ENCODE measurements at regions not wholly inside any gene's neighbourhood (a gene's known extent, or its start where the extent isn't known, plus 50 kb on each side); places are given as distances from the start of the nearest gene placed in this dataset.

GRCh38 chr4:181611033-181611711 lies 632.0 kb upstream of the TENM3 start:
- intact Hi-C loops (cut with DNase I), result no loop called here

GRCh38 chr4:181611946-181612600 lies 631.1 kb upstream of the TENM3 start:
- intact Hi-C loops (cut with DNase I), result no loop called here
- no peak for DNase-seq (ENCODE audit: low spot score)

More at GRCh38 chr4:181611033-181611711, 632.0 kb upstream of the TENM3 start:
- DNase-seq (ENCODE audit: low spot score), result no peak

GRCh38 chr4:181613200-181613599 lies 630.0 kb upstream of the TENM3 start:
- intact Hi-C loops (cut with DNase I), result no loop called here
- no peak for DNase-seq (ENCODE audit: low spot score)

DNA sequence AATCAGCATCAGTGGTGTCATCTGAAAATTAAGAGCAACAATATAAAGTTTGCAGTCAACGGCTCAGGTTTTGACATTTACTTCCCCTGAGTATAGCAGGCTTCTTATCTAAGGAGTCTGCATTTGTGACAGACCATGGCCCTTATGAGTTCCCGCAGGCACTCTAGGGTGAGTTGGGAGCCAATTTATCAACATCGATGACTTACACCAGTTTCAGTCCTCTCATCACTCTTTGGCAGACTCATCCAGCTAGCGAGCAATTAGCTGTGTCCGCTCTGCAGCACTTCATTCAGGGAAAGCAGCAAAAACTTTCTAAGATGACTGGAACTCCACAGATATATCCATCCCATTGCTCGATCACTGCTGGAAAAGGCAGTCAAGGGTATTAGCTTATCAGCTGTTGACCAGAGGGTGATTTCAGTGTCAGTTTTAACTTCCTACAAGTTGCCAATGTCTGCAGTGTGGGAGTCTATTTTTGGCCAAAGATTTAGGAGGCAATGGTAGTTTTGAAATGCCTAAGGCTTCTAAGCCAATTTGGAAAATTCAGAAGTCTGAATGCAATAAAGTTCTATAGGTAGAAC lies 625.1 kb upstream of the TENM3 start:
- no peak for DNase-seq (ENCODE audit: low spot score)
- intact Hi-C loops (cut with DNase I), result no loop called here

GRCh38 chr4:181618896-181619295 lies 624.3 kb upstream of the TENM3 start:
- DNase-seq (ENCODE audit: low spot score), result no peak
- intact Hi-C loops (cut with DNase I), result no loop called here

- intact Hi-C loops (cut with DNase I), result no loop called here
- DNase-seq (ENCODE audit: low spot score), result no peak
These were observed 623.6 kb upstream of the TENM3 start for GRCh38 chr4:181619651-181620050.

- no peak for DNase-seq (ENCODE audit: low spot score)
- intact Hi-C loops (cut with DNase I), result no loop called here
These were observed 605.8 kb upstream of the TENM3 start for GRCh38 chr4:181637186-181638105.

GRCh38 chr4:181643466-181643865 lies 599.7 kb upstream of the TENM3 start:
- intact Hi-C loops (cut with DNase I), result no loop called here
- no peak for DNase-seq (ENCODE audit: low spot score)

DNA sequence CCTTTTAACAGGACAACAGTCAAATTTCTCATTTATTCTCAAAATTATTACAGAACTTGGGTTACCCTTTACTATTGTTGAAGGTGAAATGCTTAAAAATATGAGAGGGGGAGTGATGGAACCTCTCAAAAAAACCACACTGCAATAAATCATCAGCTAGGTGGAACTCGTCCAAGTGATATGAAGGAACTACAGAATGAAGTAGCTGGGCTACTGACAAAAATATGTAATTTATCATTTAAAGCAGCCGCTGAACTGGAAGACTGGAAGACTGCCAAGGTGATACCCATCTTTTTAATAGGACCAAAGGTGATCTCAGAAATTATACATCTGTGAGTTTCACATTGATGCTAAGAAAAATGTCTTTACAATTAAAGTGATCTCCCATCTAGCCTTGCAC lies 597.7 kb upstream of the TENM3 start:
- intact Hi-C loops (cut with DNase I), result no loop called here
- no peak for DNase-seq (ENCODE audit: low spot score)

DNA sequence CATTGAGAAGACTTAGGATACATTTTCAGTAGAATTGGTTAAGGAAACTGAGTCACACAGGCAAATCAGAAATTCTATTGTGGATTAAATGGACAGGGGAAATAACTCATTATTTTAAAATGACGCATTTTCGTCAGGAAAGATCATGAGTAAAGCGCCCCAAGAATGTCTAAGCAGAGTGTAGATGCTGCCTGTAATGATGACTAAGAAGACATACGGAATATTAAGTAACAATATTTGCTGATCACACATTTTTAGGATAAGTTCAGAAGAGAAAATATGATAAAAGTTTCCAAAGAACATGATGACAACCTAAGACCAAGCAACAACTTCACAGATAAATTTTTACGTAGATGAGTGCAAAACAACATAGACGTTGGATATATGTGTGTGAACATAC lies 596.3 kb upstream of the TENM3 start:
- intact Hi-C loops (cut with DNase I), result no loop called here
- DNase-seq (ENCODE audit: low spot score), result no peak

- DNase-seq (ENCODE audit: low spot score), result no peak
- intact Hi-C loops (cut with DNase I), result no loop called here
These were observed 595.6 kb upstream of the TENM3 start for GRCh38 chr4:181647396-181648147.

DNA sequence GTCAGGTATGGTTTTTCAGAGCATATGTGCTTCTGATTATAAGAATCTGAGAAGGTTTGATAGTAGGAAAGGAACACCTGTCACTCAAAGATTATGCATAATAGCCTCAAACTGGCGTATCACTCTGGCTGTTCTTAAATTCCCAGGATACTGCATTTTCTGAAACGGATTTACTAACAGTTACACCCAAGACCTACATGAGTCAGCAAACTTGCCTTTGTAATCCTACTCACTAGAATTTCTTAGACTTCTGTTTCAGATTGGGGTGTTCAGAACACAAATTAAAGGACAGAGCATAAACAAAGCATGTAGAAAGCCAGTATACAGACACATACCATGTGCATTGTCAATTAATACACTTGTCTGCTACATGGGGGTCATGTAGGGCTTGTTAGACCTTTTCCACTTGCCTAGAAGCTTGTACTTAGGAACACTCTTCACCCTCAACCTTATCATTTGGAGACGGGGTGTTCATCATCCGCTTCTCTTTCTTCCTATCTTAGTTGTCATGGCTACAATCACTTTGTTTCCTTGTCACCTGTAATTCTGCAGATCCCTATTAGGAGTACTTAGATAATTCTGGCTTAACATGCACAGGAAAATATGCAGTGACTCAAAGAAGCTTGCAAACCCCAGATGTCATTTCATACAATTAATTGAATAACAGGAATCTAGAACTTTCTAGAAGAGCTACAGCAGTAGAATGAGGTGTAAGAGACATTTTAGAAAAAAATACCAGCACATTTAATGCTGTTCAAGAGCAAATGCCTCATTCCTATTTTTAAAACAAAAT lies 593.0 kb upstream of the TENM3 start:
- DNase-seq (ENCODE audit: low spot score), result no peak
- intact Hi-C loops (cut with DNase I), result no loop called here

DNA sequence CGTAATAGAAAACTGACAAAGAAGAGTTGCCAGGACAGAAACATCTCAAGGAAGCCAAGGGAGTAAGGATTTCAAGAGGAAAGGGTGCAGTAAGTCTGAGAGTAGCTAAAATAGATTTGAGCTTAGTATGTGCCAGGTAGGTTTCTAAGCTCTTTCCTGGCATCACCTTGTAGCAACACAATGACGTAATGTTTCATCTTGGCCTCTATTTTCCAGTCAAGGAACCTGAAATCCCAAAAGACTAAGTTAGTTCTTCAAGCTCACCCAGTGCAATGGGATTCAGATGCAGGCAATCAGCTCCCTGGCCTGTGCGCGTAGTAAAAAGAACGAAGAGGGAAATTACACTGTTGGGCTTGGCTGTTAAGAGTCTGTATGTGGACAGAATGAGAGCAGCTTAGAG lies 586.5 kb upstream of the TENM3 start:
- intact Hi-C loops (cut with DNase I), result no loop called here
- DNase-seq (ENCODE audit: low spot score), result no peak

DNA sequence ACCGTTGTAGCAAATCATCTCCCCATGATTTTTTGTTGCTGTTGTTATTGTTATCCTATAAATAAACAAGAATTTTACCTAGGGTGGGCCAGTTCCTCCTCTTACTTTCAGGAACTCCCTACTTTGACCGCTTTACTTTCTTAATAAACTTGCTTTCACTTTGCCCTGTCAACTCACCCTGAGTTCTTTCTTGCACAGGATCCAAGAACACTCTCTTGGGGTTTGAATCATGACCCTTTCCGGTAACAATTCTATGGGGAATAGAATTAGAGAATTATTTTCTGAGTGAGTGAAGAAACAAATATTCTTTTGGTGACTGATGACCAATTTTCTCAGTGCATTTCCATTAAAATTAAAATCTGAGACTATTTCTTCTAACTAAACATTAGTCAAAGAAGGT lies 584.0 kb upstream of the TENM3 start:
- intact Hi-C loops (cut with DNase I), result no loop called here
- DNase-seq (ENCODE audit: low spot score), result no peak

- no peak for DNase-seq (ENCODE audit: low spot score)
- intact Hi-C loops (cut with DNase I), result no loop called here
These were observed 583.3 kb upstream of the TENM3 start for GRCh38 chr4:181659876-181660275.

DNA sequence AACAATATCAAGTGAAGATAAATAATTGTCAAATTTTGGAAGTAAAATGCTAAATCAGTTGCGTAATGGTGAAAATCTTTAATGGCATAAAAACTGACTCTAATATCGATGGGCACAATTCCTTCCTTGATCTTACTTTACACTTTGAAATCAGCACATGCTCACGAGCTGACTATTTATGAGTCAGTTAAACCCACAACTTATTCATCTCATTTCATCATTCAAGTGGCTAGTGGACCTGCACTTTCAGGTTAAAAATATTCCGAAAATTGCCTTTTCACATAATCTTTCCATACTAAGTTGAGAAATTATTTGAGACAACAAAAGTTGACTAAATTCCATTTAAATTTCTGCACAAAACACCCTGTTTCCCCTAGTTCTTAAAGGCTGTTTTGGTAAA lies 582.1 kb upstream of the TENM3 start:
- no peak for DNase-seq (ENCODE audit: low spot score)
- intact Hi-C loops (cut with DNase I), result no loop called here

GRCh38 chr4:181661923-181662322 lies 581.3 kb upstream of the TENM3 start:
- intact Hi-C loops (cut with DNase I), result no loop called here
- no peak for DNase-seq (ENCODE audit: low spot score)

DNA sequence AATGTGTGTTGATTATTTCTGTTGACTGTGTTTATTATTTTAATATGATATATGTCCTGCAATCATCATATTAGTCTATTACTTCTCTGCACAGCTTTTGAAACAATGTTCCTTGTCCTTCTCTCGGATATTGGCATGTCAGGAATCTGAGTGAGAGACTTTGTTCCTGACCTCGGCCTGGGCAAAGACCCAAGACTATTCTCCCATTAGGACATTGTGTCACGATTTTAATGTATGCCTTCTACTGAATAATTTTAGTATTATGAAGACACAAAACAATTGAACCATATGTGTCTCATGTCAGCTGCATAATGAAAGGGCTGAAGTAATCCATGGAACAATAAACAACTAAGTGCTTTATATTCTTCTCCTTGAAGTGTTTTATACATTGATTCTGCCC lies 580.8 kb upstream of the TENM3 start:
- intact Hi-C loops (cut with DNase I), result no loop called here
- DNase-seq (ENCODE audit: low spot score), result no peak

DNA sequence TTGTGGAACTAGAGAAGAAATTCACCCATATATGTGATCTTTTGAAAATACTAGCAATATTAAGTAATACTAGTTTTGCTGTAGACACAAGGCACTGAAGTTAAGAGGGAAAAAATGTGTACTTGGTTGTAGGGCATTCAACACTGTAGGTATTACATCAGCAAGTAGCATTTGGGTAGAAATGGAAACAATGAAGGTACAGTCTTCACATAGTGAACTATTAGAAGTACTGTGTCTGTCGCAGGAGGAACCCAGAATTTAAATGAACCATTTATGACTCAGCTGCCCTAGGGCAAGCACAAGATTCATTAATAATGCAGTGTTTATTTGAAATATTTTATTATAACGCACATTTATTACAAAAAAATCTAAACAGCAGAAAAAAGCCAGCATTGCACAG lies 572.7 kb upstream of the TENM3 start:
- intact Hi-C loops (cut with DNase I), result no loop called here

More for the DNA sequence above, 572.7 kb upstream of the TENM3 start:
- DNase-seq (ENCODE audit: low spot score), result no peak

Data from posterior vena cava (tissue), 2 donors.